DMS53 treated with DMSO at 0.1 percent for 48 hours (cell line): ENCODE measurements at regions not wholly inside any gene's neighbourhood (a gene's known extent, or its start where the extent isn't known, plus 50 kb on each side); places are given as distances from the start of the nearest gene placed in this dataset.

Experiments
- DNase-seq: peaks from one replicate; lab custom pipeline; 2025; ENCODE audit not compliant: unreplicated experiment; lab: John Stamatoyannopoulos, UW

DNA sequence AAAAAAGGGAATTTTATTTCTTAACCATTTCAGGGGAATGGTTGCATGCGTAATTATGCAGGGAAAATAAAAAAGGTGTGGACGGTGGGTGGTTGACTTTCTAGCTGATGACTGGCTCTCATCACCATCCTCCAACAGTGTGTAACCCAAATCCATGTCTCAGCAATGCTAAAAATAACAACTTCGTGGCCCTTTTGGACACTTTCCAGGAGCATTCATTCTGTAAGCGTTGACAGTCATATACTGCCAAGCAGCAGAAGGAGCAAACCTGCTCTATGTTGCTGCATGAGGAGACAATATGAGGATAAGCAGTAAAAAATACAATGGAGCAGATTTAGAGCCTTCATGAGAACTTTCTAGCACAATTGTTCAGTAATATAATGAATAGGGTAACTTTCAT, 189.1 kb downstream of the ANXA2 start:
- no peak for DNase-seq

DNA sequence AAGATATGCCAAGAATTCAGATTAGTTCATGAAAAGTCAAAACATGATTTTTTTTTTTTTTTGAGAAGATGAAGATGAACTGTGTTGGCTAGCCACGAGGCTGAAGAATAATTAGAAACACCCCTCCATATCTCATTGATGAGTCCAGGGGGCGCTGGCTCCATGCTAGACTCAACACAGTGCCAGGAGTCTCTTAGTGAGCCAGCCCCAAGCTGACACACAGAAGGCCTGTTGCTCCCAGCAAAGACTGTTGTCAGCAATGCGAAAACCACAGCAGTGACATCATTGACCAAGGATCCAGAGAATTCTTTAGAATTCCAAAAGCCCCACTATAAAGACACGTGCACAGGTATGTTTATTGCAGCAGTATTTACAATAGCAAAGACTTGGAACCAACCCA, 185.2 kb downstream of the ANXA2 start:
- DNase-seq = no peak

DNA sequence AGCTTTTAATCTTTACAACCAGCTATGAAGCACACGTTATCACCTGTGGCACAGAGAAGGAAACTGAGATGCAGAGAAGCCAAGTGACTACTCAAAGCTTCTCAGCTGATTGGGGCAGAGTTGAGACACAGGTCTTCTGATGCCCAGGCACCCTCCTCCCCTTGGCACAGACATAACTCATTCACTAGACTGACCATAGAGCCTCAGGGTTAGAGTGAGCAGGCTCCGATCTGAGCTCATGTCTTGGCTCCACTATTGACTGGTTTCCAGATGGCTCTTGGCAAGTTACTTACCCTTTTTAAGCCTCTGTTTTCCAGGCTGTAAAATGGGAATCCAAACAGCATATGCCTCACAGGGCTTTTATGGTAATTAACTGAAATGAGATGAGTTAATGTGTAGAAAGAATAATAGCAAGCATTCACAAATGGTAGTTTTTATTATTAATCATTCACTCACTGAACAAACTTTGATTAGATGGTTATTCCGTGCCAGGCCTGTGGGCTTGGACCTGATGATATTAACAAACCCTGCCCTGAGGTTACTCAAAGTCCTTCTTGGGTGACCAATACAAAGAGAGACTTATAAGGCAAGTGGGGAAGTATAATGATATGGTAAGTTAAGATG, 184.3 kb downstream of the ANXA2 start:
- no peak for DNase-seq

DNA sequence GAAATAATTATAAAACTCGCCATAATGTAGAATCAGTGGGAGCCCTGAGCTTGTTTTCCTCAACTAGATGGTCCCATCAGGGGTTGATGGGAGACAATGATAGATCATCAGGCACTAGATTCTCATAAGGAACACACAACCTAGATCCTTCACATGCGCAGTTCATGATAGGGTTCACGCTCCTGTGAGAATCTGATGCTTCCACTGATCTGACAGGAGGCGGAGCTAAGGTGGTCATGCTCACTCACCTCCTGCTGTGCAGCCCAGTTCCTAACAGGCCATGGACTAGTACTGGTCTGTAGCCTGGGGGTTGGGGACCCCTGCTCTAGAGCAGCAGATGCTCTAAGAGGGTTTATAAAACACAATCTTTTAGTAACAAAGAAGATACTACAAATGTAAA, 183.6 kb downstream of the ANXA2 start:
- DNase-seq = no peak

DNA sequence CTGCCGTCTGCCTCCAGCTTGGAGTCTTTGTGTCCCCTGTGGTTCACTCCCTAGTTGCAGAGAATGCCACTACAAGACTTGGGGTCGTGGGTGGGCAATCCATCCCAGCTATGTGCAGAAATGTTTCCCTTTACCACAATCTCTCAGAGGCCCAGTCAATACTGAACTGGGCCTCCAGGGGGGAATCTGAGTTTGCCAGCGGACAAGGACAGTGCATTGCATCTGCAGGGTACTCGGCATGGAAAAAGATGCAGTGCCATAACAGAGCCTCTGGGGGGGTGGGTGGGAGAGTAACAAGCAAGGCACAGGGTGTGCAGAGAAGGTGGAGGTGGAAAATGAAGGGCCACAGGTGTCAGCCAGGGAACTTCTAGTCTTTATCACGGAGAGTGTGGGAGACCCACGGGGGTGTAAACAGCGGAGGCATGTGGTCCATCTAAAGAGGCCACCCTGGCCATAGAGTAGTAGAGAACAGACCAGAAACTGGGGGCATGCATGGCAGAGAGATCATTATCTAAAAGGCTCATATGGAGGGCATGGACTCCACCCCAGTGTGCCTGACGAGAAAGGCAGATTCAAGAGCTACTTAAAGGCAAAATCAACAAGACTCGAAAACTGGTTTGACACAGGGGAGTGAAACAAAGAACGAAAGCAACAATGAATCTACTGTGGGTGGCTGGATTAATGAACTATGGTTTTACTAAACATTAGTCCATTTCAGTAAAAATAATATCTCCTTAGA, 182.4 kb downstream of the ANXA2 start:
- DNase-seq = peak; percentile 64

DNA sequence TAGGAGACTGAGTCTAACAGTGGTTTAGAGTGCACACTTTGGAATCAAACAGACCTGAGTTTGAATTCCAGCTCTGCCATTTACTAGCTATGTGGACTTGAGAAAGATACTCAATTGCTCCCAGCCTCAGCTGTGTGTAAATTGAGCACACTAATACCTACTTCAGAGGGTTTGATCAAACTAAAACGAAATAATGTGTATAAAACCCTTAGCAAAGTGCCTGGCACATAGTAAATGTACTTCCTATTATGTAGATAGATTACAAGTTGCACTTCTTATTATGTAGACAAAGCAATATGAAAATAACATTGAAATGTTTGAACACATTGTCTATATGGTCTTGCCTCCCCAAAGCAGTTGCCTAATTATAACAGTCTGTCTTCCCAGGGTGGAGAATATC, 180.6 kb downstream of the ANXA2 start:
- no peak for DNase-seq

DNA sequence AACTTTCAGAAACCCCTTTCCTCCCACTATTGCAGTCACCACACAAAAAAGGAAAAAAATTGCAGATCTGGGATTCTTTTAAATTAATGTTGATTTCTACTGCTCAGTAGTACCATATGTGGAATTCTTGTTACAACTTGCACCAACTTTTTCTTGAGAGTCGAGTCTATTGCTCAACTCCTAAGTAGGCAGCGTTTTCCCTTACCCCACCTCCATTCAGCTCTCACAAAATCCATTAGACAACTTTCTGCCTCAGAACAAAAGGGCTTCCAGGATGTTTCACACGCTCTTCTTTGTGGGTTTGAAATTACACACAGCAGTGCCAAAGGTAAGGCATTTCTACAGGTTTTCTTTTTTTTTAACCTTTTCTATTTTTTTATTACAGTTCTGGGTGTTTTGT, 179.5 kb downstream of the ANXA2 start:
- no peak for DNase-seq

DNA sequence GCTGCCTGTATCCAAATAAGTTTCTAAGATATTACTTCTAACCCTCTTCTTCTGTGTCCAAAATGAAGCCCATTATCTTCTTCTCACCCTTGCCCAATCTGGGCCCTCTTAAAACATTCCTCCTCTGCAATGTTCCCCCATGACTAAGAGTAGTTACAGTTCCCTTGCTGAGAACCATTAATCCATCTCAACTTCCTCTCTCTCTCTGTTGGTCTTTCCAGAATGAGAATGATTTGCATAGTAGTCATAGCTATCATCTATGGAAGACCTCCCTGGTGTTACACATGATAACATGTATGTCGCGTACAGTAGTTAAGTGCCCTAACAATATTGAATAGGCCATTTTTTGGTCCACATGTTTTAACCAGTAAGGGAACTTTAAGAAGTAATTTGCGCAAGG, 177.9 kb downstream of the ANXA2 start:
- DNase-seq = no peak

DNA sequence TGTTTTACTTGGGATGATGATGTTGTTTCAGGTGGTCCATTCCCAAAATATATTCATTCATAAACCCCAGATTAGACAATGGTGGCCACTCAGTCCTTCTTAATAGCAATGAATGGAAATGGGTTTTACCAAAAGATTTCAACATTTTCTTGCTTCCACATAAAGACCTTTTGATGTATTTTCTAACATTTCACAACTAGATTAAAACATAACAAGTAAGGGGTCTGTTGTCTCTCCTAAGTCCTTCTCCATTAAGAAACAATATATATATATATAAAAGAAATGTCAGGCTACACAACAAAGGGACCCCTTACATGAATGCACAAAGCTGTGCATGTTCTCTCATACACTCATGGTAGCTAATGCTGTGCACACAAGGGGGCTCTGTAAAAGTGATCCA, 176.4 kb downstream of the ANXA2 start:
- DNase-seq = no peak

DNA sequence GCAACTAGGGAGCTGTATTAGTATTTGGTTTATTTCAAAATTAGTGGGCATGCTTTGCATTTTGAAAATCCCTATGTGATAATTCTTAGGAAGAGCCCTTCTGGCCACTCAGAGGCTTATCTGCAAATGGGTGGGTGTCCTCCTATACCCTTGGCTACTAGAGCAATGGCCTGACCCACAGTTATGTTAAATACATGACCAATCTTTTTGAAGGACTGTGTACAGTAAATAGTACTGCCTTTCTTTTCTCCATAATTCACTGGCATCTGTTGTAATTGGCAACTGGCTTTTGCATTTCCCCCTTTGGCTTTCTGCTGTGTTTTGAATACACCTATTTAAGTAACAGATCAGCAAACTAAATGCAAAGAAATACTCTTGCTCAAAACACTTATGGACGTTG, 175.4 kb downstream of the ANXA2 start:
- no peak for DNase-seq

DNA sequence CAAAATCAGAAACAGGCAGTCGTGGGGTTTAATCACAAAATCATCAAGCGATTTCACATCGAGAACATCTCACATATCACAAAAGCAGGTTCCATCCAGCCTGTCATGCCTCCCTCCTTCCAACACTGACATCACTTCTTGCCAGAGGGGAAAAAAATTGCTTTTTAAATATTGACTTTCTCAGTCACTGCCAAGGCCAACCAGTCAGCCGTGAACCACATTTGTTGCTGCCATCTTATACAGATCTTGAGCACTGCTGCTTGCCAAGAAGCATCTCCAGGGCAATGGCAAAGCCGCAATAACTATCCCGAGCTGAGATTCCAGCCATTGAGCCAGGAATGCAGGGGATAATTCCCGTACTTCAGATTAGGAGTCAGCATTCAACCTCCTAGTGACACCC, 174.6 kb downstream of the ANXA2 start:
- DNase-seq = peak; percentile 65

DNA sequence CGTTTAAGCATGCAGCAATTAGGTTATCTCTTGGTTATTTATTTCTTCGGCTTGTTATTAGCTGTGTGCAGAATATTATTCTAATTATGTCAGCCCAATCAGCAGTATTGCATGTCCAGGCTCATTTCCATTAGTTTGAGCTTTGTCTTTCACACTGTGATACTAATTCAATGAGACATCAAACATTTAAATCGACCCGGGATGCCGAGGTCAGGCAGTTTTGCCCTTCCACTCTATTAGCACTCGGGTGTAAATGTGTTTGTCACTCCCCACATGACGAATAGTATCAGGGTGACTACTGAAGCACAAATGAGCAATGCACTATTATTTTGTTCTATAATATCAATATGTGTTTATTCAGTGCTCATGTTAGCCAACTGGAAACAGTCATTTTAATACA, 170.9 kb downstream of the ANXA2 start:
- no peak for DNase-seq

DNA sequence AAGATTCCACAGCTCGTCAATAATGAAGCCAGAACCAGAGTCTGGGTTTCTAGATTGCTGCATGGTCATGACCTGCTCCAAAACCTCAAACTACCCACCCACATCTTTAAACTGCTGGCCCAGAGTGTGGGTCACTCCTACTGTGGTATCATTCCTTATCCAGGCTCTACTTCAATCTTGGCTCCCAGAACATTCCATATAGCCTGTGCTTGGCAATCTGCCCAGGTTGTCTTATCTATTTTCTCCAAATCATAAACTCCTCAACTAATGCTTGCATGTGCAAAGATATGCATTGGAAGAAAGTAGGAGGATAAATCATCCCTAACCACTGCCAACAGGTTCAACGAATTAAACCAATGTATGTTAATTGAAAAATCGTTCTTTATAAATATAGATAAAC, 169.7 kb downstream of the ANXA2 start:
- DNase-seq = no peak

DNA sequence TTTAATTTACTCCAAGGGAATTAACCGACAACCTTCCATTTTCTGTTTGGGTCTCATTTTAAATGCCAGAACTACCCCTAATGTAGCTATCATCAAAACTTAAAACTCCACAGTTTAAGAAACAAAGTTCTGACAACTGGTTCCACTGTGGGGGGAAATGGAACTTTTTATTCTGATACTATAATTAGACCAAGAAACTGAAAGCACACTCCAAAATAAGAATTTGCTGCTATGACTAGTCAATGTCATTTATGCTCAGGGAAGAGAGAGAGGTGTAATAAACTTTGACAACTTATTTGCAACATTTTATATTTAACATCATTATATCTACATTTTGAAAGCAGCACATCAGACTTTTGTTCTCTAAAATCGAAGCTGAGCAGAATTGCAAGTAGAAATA, 169.2 kb downstream of the ANXA2 start:
- DNase-seq = no peak

DNA sequence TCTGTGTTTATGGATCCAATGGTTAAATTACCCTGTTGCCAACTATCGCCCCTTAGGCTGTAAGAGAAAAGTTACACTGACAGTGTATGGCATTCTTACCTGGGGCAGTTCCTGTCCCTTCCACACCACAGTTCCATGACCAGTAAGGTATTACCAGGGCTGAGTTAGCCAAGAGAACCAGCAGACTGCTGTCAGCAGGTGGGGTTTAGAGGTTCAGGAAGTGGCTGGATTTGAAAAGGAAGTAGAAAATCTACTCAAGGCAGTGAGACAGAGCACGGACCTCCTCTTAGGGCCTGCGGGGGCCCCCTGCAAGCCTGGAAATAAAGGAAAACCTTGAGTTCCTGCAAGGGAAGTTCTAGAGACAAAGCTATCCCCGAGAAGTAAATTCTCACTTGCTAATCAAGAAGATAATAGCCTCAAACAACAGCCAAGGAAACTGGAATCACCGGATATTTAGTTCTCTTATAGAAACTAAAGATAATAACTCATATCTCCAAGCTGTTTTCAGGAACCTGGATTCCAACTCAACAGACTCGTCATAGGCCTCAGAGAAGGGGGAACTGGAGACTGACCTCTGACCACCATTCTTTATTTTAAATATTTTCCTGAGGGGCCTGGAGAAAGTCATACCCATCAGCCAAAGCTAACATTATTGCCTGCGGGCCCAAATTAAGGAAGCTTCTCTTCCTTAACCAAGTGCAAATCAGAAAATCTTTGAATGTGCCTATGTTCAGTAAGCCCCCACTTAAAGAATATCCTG, 161.7 kb downstream of the ANXA2 start:
- no peak for DNase-seq

DNA sequence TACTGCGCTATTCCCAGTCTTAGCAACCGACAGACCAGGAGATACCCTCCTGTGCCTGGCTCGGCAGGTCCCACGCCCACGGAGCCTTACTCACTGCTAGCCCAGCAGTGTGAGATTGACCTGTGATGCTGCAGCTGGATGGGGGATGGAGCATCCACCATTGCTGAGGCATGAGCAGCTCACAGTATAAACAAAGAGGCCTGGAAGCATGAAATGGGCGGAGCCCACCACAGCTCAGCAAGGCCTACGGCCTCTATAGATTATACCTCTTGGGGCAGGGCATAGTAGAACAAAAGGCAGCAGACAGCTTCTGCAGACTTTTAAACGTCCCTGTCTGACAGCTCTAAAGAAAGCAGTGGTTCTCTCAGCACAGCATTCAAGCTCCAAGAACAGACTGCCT, 160.3 kb downstream of the ANXA2 start:
- no peak for DNase-seq

DNA sequence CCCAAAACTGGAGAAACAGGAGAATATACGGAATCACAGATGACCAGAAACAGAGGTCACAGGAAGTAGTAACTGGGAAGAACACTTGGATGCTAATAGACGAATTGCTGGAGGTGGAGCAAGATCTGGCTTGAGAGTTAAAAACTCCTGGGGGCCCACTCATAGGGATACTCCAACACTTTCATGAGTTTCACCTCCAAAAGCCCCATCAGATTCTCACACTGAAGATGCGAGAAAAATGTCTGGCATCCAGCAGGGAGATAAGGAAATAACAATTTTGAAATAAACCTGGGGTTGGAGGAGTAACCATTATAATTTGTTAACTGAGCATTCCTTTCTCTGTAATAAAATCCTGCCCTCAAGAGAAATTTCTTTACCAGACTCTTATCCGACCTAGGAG, 154.0 kb downstream of the ANXA2 start:
- no peak for DNase-seq

DNA sequence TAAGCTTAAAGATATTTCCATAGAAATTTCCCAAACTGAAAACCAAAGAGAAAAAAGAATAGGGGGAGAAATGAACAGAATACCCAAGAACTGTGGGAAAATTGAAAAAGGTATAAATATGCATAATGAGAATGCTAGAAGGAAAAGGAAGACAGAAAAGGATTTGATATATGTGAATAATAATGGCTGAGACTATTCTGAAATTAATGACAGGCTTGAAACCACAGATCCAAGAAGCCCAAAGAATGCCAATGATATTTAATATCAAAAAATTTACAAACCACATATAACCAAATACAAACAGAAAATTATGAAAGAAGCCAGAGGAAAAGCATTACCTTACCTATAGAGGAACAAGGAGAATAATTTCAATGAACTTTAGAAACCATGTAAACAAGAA, 153.0 kb downstream of the ANXA2 start:
- DNase-seq = no peak

DNA sequence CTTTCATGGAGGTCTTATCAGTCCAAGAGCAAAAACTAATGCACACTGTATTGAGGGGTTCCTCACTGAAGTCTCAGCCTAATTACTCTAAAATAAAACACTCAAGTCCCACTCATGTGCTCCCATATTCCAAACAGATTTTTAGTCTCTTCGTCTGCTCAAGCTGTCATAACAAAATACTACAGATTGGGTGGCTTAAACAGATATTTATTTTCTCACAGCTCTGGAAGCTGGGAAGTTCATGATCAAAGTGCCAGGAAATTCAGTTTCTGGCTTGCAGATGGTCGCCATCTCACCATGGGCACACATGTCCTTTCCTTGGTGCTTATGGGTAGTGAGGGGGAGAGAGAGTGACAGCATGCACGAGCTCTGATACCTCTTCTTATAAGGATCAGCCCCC, 147.5 kb downstream of the ANXA2 start:
- DNase-seq = no peak

DNA sequence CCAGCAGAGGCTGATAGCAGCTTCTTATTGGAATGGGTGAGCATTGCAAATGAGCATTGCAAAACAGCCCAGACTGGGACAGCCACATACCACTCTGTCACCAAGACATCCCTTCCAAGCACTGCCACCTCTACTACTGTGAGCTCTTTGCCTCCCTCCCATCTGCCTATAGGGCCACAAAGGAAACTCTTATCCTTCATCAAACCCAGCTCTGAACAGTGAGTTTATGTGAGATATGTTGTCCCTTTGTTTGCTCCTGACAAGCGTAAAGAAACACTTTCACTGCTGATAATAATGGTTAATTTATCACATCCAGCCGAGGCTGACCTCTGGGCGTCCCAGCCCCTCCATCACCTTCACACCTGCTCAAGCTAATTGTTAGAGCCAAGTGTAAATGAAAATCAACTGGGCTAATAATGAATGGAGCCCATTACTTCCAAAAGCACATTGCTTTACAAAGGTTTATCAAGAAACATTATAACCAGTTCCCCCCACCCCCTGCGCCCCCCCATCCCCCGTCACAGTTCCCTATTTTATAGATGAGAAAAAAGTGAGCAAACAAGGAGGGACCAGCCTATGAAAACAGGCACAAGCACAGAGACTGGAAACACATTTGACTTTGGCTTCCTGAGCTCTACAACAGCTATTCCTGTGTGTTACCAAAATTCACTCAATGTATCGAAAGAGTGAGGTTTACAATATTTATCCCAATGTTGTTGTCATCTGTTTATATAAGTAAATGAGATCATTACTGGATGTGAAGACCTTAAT, 146.3 kb downstream of the ANXA2 start:
- DNase-seq = no peak

DNA sequence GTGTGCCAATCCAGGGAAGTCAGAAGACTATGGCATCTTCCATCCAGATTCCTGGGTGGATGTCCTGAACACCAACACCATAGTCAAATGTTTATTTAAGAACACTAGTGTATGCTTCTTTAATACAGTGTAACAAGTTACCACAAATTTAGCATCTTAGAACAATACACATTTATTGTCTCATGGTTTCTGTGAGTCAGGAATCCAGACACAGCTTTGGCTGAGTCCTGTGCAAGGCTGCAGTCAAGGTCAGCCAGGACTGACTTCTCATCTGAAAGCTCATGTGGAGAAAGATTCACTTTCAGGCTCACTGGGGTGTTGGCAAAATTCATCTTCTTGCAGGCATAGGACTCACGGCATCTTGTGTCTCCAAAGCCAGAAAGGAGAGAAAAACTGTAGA, 143.4 kb downstream of the ANXA2 start:
- no peak for DNase-seq

DNA sequence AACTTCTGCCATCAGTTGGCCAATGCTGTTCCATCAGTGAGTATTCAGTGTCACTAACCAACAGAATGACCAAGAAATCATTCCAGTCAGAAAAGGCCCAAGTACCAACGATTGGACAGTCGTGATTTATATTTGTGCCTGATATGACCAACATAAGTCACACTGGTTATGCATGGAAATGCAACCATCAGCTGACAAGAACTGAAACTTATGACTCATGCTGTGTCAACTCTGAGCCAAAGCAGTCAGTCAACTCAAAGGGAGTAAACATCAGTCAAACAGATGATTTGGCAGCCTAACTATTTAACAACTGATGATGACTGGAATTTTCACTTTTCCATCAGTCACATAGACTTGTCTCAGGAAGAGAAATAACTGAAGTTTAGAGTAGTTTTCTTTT, 142.4 kb downstream of the ANXA2 start:
- peak; percentile 82 for DNase-seq
